Prostate gland (tissue), 2 donors: ENCODE measurements at regions not wholly inside any gene's neighbourhood (a gene's known extent, or its start where the extent isn't known, plus 50 kb on each side); places are given as distances from the start of the nearest gene placed in this dataset.

Source experiments
- CTCF ChIP-seq, 4 experiments: fragments of 200-600 bp in 2 of 4; fragments of 450-650 bp in 2 of 4; sonication (generic) in 2 of 4; IDR thresholded peaks; 1 replicate in 3 of 4; 2 replicates in 1 of 4; pipeline ENCODE4 v1.5.1; 2016 to 2019; ENCODE audit warnings: antibody characterized with exemption in 4 of 4, mild to moderate bottlenecking in 2 of 4, moderate library complexity in 2 of 4
- POLR2A ChIP-seq: fragments of 450-650 bp; IDR thresholded peaks from one replicate; pipeline ENCODE4 v1.6.1; 2016; ENCODE audit warnings: antibody characterized with exemption, mild to moderate bottlenecking
- POLR2AphosphoS5 ChIP-seq: sonication (generic); formaldehyde crosslinking; IDR thresholded peaks from one replicate; pipeline ENCODE4 v1.6.1; 2017; ENCODE audit warnings: antibody characterized with exemption

GRCh38 chr1:193555662-193556441 lies 369.4 kb upstream of the B3GALT2 start:
- TF ChIP-seq CTCF (IDR thresholded peaks at IDR 0.05) (no peak), POLR2AphosphoS5 (no peak), POLR2A (no peak)
